ENCODE measurements at regions not wholly inside any gene's neighbourhood (a gene's known extent, or its start where the extent isn't known, plus 50 kb on each side); places are given as distances from the start of the nearest gene placed in this dataset.
"Not testable (repeated sequence)": the region's sequence is repeated elsewhere in the genome, so short reads cannot be mapped to it uniquely, and the experiment has no call there.

- DNase-seq: no peak
These were observed 175.1 kb upstream of the S1PR3 start for GRCh38 chr9:88816141-88816540.

- no peak for DNase-seq
These were observed 174.7 kb upstream of the S1PR3 start for GRCh38 chr9:88816591-88816990.

GRCh38 chr9:88817628-88818027, 173.6 kb upstream of the S1PR3 start:
- DNase-seq: no peak

- no peak for DNase-seq
These were observed 172.6 kb upstream of the S1PR3 start for GRCh38 chr9:88818495-88819201.

GRCh38 chr9:88819476-88819875, 171.8 kb upstream of the S1PR3 start:
- no peak for DNase-seq

GRCh38 chr9:88820055-88820454, 171.2 kb upstream of the S1PR3 start:
- no peak for DNase-seq

GRCh38 chr9:88821033-88821745, 170.1 kb upstream of the S1PR3 start:
- no peak for DNase-seq

- DNase-seq: no peak
These were observed 169.5 kb upstream of the S1PR3 start for GRCh38 chr9:88821746-88822106.

- no peak for DNase-seq
These were observed 166.6 kb upstream of the S1PR3 start for GRCh38 chr9:88824711-88825110.

GRCh38 chr9:88826181-88826580, 165.1 kb upstream of the S1PR3 start:
- no peak for DNase-seq

- DNase-seq: no peak
These were observed 164.5 kb upstream of the S1PR3 start for GRCh38 chr9:88826771-88827181.

GRCh38 chr9:88828018-88828417, 163.2 kb upstream of the S1PR3 start:
- DNase-seq: no peak

GRCh38 chr9:88828492-88828974, 162.7 kb upstream of the S1PR3 start:
- no peak for DNase-seq

GRCh38 chr9:88829276-88829675, 162.0 kb upstream of the S1PR3 start:
- no peak for DNase-seq

GRCh38 chr9:88831713-88832407, 159.4 kb upstream of the S1PR3 start:
- no peak for DNase-seq

- no peak for DNase-seq
These were observed 157.3 kb upstream of the S1PR3 start for GRCh38 chr9:88833946-88834345.

GRCh38 chr9:88835038-88835466, 156.2 kb upstream of the S1PR3 start:
- no peak for DNase-seq

- DNase-seq: no peak
These were observed 155.5 kb upstream of the S1PR3 start for GRCh38 chr9:88835772-88836171.

- DNase-seq: no peak
These were observed 153.5 kb upstream of the S1PR3 start for GRCh38 chr9:88837731-88838130.

- DNase-seq: not testable (repeated sequence)
These were observed 141.4 kb upstream of the S1PR3 start for GRCh38 chr9:88849878-88850277.

GRCh38 chr9:88852794-88853193, 138.5 kb upstream of the S1PR3 start:
- no peak for DNase-seq

- no peak for DNase-seq
These were observed 120.6 kb upstream of the S1PR3 start for GRCh38 chr9:88870627-88871026.

- DNase-seq: no peak
These were observed 119.6 kb upstream of the S1PR3 start for GRCh38 chr9:88871669-88872068.

All from left kidney (tissue), 1 donor.